Smooth muscle cell (in vitro differentiated cells): ENCODE measurements at regions not wholly inside any gene's neighbourhood (a gene's known extent, or its start where the extent isn't known, plus 50 kb on each side); places are given as distances from the start of the nearest gene placed in this dataset.

ENCODE experiments used
- DNase-seq: peaks from one replicate; lab custom pipeline; 2025; ENCODE audit not compliant: unreplicated experiment; lab: John Stamatoyannopoulos, UW
- H2AFZ ChIP-seq: fragments of 200-600 bp; sonication (generic); 2 replicates; pipeline ENCODE4 v1.6.0; 2016; ENCODE audit warnings: antibody characterized with exemption, low read depth, mild to moderate bottlenecking
- H3F3A ChIP-seq: fragments of 200-600 bp; sonication (generic); 2 replicates; pipeline ENCODE4 v1.6.0; 2017; ENCODE audit warnings: antibody characterized with exemption, low read depth
- H3K27ac ChIP-seq: fragments of 200-600 bp; sonication (generic); 2 replicates; pipeline ENCODE4 v1.5.1; 2016; ENCODE audit warnings: low read depth, mild to moderate bottlenecking
- H3K27me3 ChIP-seq: fragments of 200-600 bp; sonication (generic); 2 replicates; pipeline ENCODE4 v1.6.1; 2016; ENCODE audit warnings: low read depth, mild to moderate bottlenecking
- H3K36me3 ChIP-seq: fragments of 200-600 bp; sonication (generic); 2 replicates; pipeline ENCODE4 v1.5.1; 2016; ENCODE audit warnings: low read depth
- H3K4me1 ChIP-seq: fragments of 200-600 bp; sonication (generic); 2 replicates; pipeline ENCODE4 v1.5.1; 2016; ENCODE audit warnings: low read depth
- H3K4me2 ChIP-seq: fragments of 200-600 bp; sonication (generic); 2 replicates; pipeline ENCODE4 v1.6.0; 2016; ENCODE audit warnings: mild to moderate bottlenecking
- H3K4me3 ChIP-seq: fragments of 200-600 bp; sonication (generic); 2 replicates; pipeline ENCODE4 v1.5.1; 2016; ENCODE audit warnings: mild to moderate bottlenecking
- H3K79me2 ChIP-seq: fragments of 200-600 bp; sonication (generic); 2 replicates; pipeline ENCODE4 v1.6.0; 2016; ENCODE audit warnings: low read depth, mild to moderate bottlenecking
- H3K9ac ChIP-seq: fragments of 200-600 bp; sonication (generic); 2 replicates; pipeline ENCODE4 v1.6.0; 2016; ENCODE audit warnings: low read depth
- H3K9me3 ChIP-seq: fragments of 200-600 bp; sonication (generic); replicated peaks from 2 replicates; pipeline ENCODE4 v1.5.1; 2016; ENCODE audit warnings: low read depth
- H4K20me1 ChIP-seq: fragments of 200-600 bp; sonication (generic); 2 replicates; pipeline ENCODE4 v1.6.0; 2016; ENCODE audit warnings: low read depth
- WGBS: methylation state at CpG from one replicate; pipeline ENCODE4 v1.1.7; 2016; ENCODE audit warnings: low lambda C conversion rate; 5-methylcytosine and 5-hydroxymethylcytosine counted together
- TF ChIP-seq, protein P1 (sequence below): fragments of 200-600 bp; sonication (generic); IDR thresholded peaks from 2 replicates; pipeline ENCODE4 v1.5.1; 2017; ENCODE audit warnings: borderline replicate concordance, mild to moderate bottlenecking, antibody characterized with exemption; ENCODE audit not compliant: insufficient read depth, poor library complexity, severe bottlenecking

GRCh38 chr5:112626715-112627114, 111.0 kb upstream of the APC start:
- no peaks in the 10 kb centered on the region for H3F3A ChIP-seq
- no peak overlapping the region for H3K4me2 ChIP-seq
- H3K4me3 ChIP-seq, result no peak overlapping the region
- no peaks in the 10 kb centered on the region for H3K9me3 ChIP-seq
- H3K36me3 ChIP-seq, result no peaks in the 10 kb centered on the region
- H3K27ac ChIP-seq, result no peak overlapping the region
- H3K9ac ChIP-seq, result no peak overlapping the region
- DNase-seq, result no peak
- TF ChIP-seq, protein P1, sequence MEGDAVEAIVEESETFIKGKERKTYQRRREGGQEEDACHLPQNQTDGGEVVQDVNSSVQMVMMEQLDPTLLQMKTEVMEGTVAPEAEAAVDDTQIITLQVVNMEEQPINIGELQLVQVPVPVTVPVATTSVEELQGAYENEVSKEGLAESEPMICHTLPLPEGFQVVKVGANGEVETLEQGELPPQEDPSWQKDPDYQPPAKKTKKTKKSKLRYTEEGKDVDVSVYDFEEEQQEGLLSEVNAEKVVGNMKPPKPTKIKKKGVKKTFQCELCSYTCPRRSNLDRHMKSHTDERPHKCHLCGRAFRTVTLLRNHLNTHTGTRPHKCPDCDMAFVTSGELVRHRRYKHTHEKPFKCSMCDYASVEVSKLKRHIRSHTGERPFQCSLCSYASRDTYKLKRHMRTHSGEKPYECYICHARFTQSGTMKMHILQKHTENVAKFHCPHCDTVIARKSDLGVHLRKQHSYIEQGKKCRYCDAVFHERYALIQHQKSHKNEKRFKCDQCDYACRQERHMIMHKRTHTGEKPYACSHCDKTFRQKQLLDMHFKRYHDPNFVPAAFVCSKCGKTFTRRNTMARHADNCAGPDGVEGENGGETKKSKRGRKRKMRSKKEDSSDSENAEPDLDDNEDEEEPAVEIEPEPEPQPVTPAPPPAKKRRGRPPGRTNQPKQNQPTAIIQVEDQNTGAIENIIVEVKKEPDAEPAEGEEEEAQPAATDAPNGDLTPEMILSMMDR, result no peak
- no peaks in the 10 kb centered on the region for H3K27me3 ChIP-seq
- H3K79me2 ChIP-seq, result no peaks in the 10 kb centered on the region
- no peak overlapping the region for H2AFZ ChIP-seq
- no peaks in the 10 kb centered on the region for H3K4me1 ChIP-seq
- H4K20me1 ChIP-seq, result no peaks in the 10 kb centered on the region
- 96% methylated on average over 4 of the region's 4 CpGs for WGBS

DNA sequence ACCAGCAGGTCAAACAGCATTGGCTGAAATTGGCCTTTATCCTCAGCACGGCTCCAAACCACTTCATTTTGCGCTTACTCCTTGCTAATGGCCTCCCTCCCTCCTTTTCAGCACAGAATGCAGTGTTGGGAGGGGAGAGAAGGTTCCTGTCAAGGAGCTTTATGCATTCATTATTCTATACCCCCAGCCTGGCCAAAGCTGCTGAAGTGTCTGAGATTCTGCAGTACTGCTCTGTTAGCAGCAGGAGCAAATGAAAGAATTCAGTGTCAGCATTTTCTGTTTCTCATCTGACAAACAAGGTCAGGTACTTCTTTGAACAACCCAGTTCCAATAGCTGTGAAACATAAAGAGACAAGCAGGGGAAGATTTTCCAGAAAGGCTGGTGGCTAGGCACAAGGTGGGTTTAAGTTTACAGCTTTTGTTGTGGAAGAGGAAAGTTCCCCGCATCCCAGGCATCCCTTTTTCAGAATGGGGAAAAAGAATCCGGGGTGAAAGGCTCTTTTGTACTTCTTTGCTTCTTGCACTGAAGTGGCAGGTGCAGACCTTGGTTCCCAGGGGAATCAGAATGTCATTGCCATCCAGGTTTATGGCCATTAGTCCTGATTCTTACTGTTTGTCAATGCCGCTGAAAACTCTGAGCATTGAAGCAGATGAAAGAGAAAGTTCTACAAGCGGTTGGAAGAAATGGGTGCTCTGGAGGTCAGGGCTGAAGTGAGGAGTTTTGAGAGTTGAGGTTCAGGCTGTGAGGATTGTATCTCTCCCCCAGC, 109.3 kb upstream of the APC start:
- H2AFZ ChIP-seq, result no peak overlapping the region
- no peaks in the 10 kb centered on the region for H3K36me3 ChIP-seq
- H3K9ac ChIP-seq, result no peak overlapping the region
- no peaks in the 10 kb centered on the region for H3K4me1 ChIP-seq
- H3K9me3 ChIP-seq, result no peaks in the 10 kb centered on the region
- TF ChIP-seq, protein P1, result no peak
- no peaks in the 10 kb centered on the region for H3K27me3 ChIP-seq
- H3F3A ChIP-seq, result no peaks in the 10 kb centered on the region
- H3K4me2 ChIP-seq, result no peak overlapping the region
- 56% methylated on average over 6 of the region's 6 CpGs for WGBS
- no peaks in the 10 kb centered on the region for H3K79me2 ChIP-seq
- no peak for DNase-seq
- H3K4me3 ChIP-seq, result no peak overlapping the region
- H3K27ac ChIP-seq, result no peak overlapping the region
- no peaks in the 10 kb centered on the region for H4K20me1 ChIP-seq

- Histone ChIP-seq H3K4me3 (no peak overlapping the region), H3K27me3 (no peaks in the 10 kb centered on the region), H3K4me2 (no peak overlapping the region), H3K4me1 (no peaks in the 10 kb centered on the region), H3F3A (no peaks in the 10 kb centered on the region), H4K20me1 (no peaks in the 10 kb centered on the region), H3K36me3 (no peaks in the 10 kb centered on the region), H2AFZ (no peak overlapping the region), H3K79me2 (no peaks in the 10 kb centered on the region), H3K9ac (no peak overlapping the region), H3K27ac (no peak overlapping the region), H3K9me3 (no peaks in the 10 kb centered on the region)
- no peak for DNase-seq
- 65% methylated on average over 3 of the region's 3 CpGs for WGBS
- TF ChIP-seq, protein P1, result no peak
These were observed 107.3 kb upstream of the APC start for GRCh38 chr5:112630246-112631009.
